CD4-positive, CD25-positive, alpha-beta regulatory T cell (primary cell): ENCODE measurements at regions not wholly inside any gene's neighbourhood (a gene's known extent, or its start where the extent isn't known, plus 50 kb on each side); places are given as distances from the start of the nearest gene placed in this dataset.

ENCODE experiments used
- ATAC-seq, 2 donors: fragments of 150-1000 bp; cut with Tn5 transposase; one replicate each; pipeline ENCODE4 v1.10.0; 2021; ENCODE audit warnings: low read depth in 2 of 2, moderate number of reproducible peaks in 2 of 2, moderate library complexity in 1 of 2
- DNase-seq, 3 donors: peaks; one replicate each; pipeline versions ENCODE4 v3.0.0 to v3.0.0-alpha.2; 2012 to 2022; ENCODE audit warnings: mixed read lengths in 1 of 3
- H3K27ac ChIP-seq: one replicate; pipeline ENCODE4 v1.7.0; 2013; ENCODE audit warnings: mild to moderate bottlenecking, low read length; ENCODE audit not compliant: insufficient read depth, poor library complexity, severe bottlenecking
- H3K27me3 ChIP-seq: one replicate; pipeline ENCODE4 v1.7.0; 2013; ENCODE audit warnings: low read length; ENCODE audit not compliant: control insufficient read depth, insufficient read depth
- H3K36me3 ChIP-seq: one replicate; pipeline ENCODE4 v1.7.0; 2013; ENCODE audit warnings: mild to moderate bottlenecking, low read length, moderate library complexity; ENCODE audit not compliant: control insufficient read depth, insufficient read depth
- H3K4me1 ChIP-seq: 2 replicates; pipeline ENCODE4 v1.7.0; 2013; ENCODE audit warnings: mild to moderate bottlenecking, low read length; ENCODE audit not compliant: insufficient read depth, control insufficient read depth, poor library complexity, severe bottlenecking
- H3K4me3 ChIP-seq: one replicate; pipeline ENCODE4 v1.7.0; 2013; ENCODE audit warnings: low read depth, mild to moderate bottlenecking, low read length, moderate library complexity
- H3K9me3 ChIP-seq, 2 experiments: 1 replicate in 1 of 2; 2 replicates in 1 of 2; pipeline ENCODE4 v1.7.0; 2013; ENCODE audit warnings: low read length in 2 of 2, mild to moderate bottlenecking in 1 of 2, moderate library complexity in 1 of 2; ENCODE audit not compliant: control insufficient read depth in 2 of 2
- H3K27ac Mint-ChIP-seq, 3 donors: one replicate each; pipeline ENCODE4 v1.8.0; 2020 to 2022; ENCODE audit warnings: mild to moderate bottlenecking in 3 of 3, mixed read lengths in 3 of 3, moderate library complexity in 2 of 3
- H3K27me3 Mint-ChIP-seq: one replicate; pipeline ENCODE4 v1.8.0; 2022; ENCODE audit warnings: mild to moderate bottlenecking, mixed read lengths
- H3K36me3 Mint-ChIP-seq: one replicate; pipeline ENCODE4 v1.8.0; 2020; ENCODE audit warnings: mixed read lengths
- H3K4me1 Mint-ChIP-seq, 4 donors: one replicate each; pipeline ENCODE4 v1.8.0; 2020 to 2022; ENCODE audit warnings: mixed read lengths in 4 of 4, mild to moderate bottlenecking in 1 of 4
- H3K4me3 Mint-ChIP-seq, 4 donors: one replicate each; pipeline ENCODE4 v1.8.0; 2020 to 2022; ENCODE audit warnings: mild to moderate bottlenecking in 4 of 4, mixed read lengths in 4 of 4, moderate library complexity in 3 of 4
- H3K9me3 Mint-ChIP-seq, 7 donors: one replicate each; pipeline ENCODE4 v1.8.0; 2020 to 2022; ENCODE audit warnings: mixed read lengths in 7 of 7, mild to moderate bottlenecking in 3 of 7, moderate library complexity in 2 of 7

DNA sequence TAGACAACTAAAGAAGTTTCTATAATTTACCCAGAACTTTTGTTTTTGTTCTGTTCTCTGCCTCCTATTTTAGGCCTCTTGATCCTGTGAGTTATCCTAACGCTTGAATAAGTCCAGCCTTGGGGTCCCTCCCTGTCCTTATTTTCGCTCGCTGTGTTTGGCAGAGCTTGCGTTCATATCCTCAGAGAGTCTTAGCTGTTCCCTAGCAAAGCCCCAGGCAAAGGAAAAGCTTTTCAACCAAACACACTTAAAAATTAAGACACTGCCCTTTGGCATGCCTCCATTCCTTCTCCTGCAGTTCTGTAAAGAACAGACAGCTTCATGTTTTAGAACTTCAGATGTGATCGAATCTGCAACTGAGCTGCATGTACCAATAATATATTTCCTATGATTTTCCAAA lies 517.2 kb downstream of the SUCLG1 start:
- H3K27ac ChIP-seq: no peak overlapping the region
- no peaks in the 10 kb centered on the region for H3K27me3 ChIP-seq
- H3K4me1 Mint-ChIP-seq: no peaks in the 10 kb centered on the region
- no peak for ATAC-seq
- no peaks in the 10 kb centered on the region for H3K36me3 Mint-ChIP-seq
- H3K9me3 ChIP-seq: no peaks in the 10 kb centered on the region
- no peaks in the 10 kb centered on the region for H3K36me3 ChIP-seq
- no peaks in the 10 kb centered on the region for H3K27me3 Mint-ChIP-seq
- no peaks in the 10 kb centered on the region for H3K4me1 ChIP-seq
- H3K9me3 Mint-ChIP-seq: no peaks in the 10 kb centered on the region
- H3K4me3 ChIP-seq: no peak overlapping the region
- H3K27ac Mint-ChIP-seq: no peak overlapping the region
- DNase-seq: no peak
- no peak overlapping the region for H3K4me3 Mint-ChIP-seq

- no peaks in the 10 kb centered on the region for H3K27me3 ChIP-seq
- H3K27me3 Mint-ChIP-seq: no peaks in the 10 kb centered on the region
- no peak overlapping the region for H3K4me3 Mint-ChIP-seq
- DNase-seq (no peak), ATAC-seq (no peak)
- no peak overlapping the region for H3K27ac ChIP-seq
- H3K4me1 Mint-ChIP-seq: no peaks in the 10 kb centered on the region
- H3K9me3 ChIP-seq: no peaks in the 10 kb centered on the region
- no peaks in the 10 kb centered on the region for H3K36me3 Mint-ChIP-seq
- peaks cover 0 to 3% (median 0%) of the 10 kb centered on the region in 7 donors for H3K9me3 Mint-ChIP-seq
- no peak overlapping the region for H3K27ac Mint-ChIP-seq
- H3K4me3 ChIP-seq: no peak overlapping the region
- H3K4me1 ChIP-seq: no peaks in the 10 kb centered on the region
- no peaks in the 10 kb centered on the region for H3K36me3 ChIP-seq
These were observed 525.3 kb downstream of the SUCLG1 start for GRCh38 chr2:83933749-83934148.

DNA sequence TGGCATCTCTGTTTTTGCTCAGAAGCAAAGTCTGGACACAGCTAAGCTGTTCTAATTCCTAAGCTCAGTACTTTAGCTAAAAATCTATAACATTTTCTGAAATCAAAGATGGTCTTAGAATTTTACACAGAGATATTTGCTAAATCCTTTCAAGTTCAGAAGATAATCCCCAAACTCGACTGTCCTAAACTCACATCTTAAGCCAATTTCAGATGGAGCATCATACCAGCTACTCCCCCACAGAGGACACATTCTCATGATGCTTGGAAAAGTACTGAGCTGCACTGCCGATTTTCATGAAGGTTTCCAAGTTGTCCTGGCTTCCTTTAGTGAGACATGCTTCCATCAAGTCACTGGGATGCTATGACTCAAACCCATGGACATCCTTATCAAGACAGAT lies 535.5 kb downstream of the SUCLG1 start:
- no peaks in the 10 kb centered on the region for H3K36me3 ChIP-seq
- ATAC-seq (no peak), DNase-seq (no peak)
- Mint-ChIP-seq H3K36me3 (no peaks in the 10 kb centered on the region), H3K4me1 (no peaks in the 10 kb centered on the region), H3K27ac (no peak overlapping the region), H3K9me3 (peaks cover 0 to 6% (median 0%) of the 10 kb centered on the region in 7 donors), H3K27me3 (no peaks in the 10 kb centered on the region), H3K4me3 (no peak overlapping the region)
- H3K27me3 ChIP-seq: no peaks in the 10 kb centered on the region
- no peaks in the 10 kb centered on the region for H3K9me3 ChIP-seq
- no peak overlapping the region for H3K27ac ChIP-seq
- no peak overlapping the region for H3K4me3 ChIP-seq
- H3K4me1 ChIP-seq: no peaks in the 10 kb centered on the region

DNA sequence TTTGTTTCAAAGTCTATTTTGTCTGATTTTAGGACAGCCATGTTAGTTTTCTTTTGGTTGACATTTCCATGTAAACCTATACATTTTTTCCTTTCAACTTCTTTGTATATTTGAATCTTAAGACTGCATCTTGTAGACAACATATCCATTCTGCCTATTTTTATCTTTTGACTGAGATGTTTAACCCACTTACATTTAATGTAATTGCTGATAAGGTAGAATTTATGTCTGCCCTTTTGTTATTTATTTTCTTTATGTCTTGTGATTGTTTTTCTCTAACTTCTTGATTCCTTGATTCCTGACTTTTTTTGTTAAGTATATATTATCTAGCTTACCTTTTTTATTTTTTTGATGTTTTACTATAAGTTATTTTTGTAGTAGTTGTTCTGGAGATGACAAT lies 542.5 kb downstream of the SUCLG1 start:
- H3K36me3 ChIP-seq: no peaks in the 10 kb centered on the region
- ATAC-seq (no peak), DNase-seq (no peak)
- no peaks in the 10 kb centered on the region for H3K36me3 Mint-ChIP-seq
- no peak overlapping the region for H3K4me3 ChIP-seq
- no peaks in the 10 kb centered on the region for H3K27me3 ChIP-seq
- no peaks in the 10 kb centered on the region for H3K27me3 Mint-ChIP-seq
- peaks cover 0 to 5% (median 2%) of the 10 kb centered on the region in 7 donors for H3K9me3 Mint-ChIP-seq
- no peaks in the 10 kb centered on the region for H3K4me1 Mint-ChIP-seq
- H3K9me3 ChIP-seq: no peaks in the 10 kb centered on the region
- no peak overlapping the region for H3K4me3 Mint-ChIP-seq
- H3K4me1 ChIP-seq: no peaks in the 10 kb centered on the region
- H3K27ac ChIP-seq: no peak overlapping the region
- no peak overlapping the region for H3K27ac Mint-ChIP-seq

DNA sequence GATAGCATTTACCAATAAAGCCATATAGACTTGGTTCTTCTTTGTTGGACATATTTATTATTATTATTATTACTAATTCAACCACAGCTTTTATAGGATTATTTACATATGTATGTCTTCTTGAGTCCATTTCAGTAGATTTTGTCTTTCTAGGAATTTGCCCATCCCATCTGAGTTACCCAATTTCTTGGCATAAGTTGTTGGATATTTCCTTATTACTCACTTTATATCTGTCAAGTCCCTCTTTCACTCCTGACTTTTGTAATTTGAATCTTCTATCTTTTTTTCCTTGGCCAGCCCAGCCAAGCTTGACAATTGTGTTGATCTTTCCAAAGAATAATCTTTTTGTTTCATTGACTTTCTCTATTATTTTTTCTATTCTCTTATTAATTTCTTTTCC lies 543.7 kb downstream of the SUCLG1 start:
- Histone ChIP-seq H3K27ac (no peak overlapping the region), H3K9me3 (no peaks in the 10 kb centered on the region), H3K36me3 (no peaks in the 10 kb centered on the region), H3K4me1 (no peaks in the 10 kb centered on the region), H3K4me3 (no peak overlapping the region), H3K27me3 (no peaks in the 10 kb centered on the region)
- Mint-ChIP-seq H3K27me3 (no peaks in the 10 kb centered on the region), H3K4me1 (no peaks in the 10 kb centered on the region), H3K27ac (no peak overlapping the region), H3K36me3 (no peaks in the 10 kb centered on the region), H3K9me3 (peaks cover 0 to 2% (median 1%) of the 10 kb centered on the region in 7 donors), H3K4me3 (no peak overlapping the region)
- ATAC-seq (no peak), DNase-seq (no peak)

GRCh38 chr2:83908750-83909149 lies 550.3 kb downstream of the SUCLG1 start:
- H3K4me3 ChIP-seq: no peak overlapping the region
- H3K4me1 Mint-ChIP-seq: no peaks in the 10 kb centered on the region
- no peak overlapping the region for H3K27ac ChIP-seq
- DNase-seq: no peak
- peaks cover 0 to 2% (median 1%) of the 10 kb centered on the region in 7 donors for H3K9me3 Mint-ChIP-seq
- no peak overlapping the region for H3K27ac Mint-ChIP-seq
- H3K27me3 Mint-ChIP-seq: no peaks in the 10 kb centered on the region
- no peaks in the 10 kb centered on the region for H3K36me3 Mint-ChIP-seq
- no peaks in the 10 kb centered on the region for H3K9me3 ChIP-seq
- H3K4me1 ChIP-seq: no peaks in the 10 kb centered on the region
- no peak overlapping the region for H3K4me3 Mint-ChIP-seq
- no peak for ATAC-seq
- no peaks in the 10 kb centered on the region for H3K36me3 ChIP-seq
- H3K27me3 ChIP-seq: no peaks in the 10 kb centered on the region

DNA sequence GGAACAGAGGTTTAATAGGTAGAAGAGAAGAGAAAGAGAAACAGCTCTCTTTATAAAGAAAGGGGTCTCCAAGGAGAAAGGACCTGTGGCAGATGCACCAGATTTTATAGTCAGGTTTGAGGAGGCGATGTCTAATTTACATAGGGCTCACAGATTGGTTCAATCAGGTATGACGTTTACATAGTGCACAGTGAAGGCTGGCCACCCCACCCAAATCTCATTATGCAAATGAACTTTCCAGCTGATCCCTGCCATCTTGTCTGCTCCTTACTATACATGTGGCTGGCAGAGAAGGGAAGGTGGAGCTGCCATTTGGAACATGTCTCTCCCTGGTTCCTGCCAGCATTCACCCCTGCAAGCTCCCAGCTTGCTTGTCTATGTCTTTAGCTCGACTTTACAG lies 557.8 kb downstream of the SUCLG1 start:
- no peaks in the 10 kb centered on the region for H3K36me3 ChIP-seq
- no peaks in the 10 kb centered on the region for H3K9me3 ChIP-seq
- DNase-seq (no peak), ATAC-seq (no peak)
- no peak overlapping the region for H3K4me3 Mint-ChIP-seq
- H3K4me1 ChIP-seq: no peaks in the 10 kb centered on the region
- H3K27me3 Mint-ChIP-seq: no peaks in the 10 kb centered on the region
- H3K27ac ChIP-seq: no peak overlapping the region
- H3K27ac Mint-ChIP-seq: no peak overlapping the region
- no peaks in the 10 kb centered on the region for H3K36me3 Mint-ChIP-seq
- H3K4me3 ChIP-seq: no peak overlapping the region
- H3K9me3 Mint-ChIP-seq: no peaks in the 10 kb centered on the region
- no peaks in the 10 kb centered on the region for H3K4me1 Mint-ChIP-seq
- H3K27me3 ChIP-seq: no peaks in the 10 kb centered on the region

DNA sequence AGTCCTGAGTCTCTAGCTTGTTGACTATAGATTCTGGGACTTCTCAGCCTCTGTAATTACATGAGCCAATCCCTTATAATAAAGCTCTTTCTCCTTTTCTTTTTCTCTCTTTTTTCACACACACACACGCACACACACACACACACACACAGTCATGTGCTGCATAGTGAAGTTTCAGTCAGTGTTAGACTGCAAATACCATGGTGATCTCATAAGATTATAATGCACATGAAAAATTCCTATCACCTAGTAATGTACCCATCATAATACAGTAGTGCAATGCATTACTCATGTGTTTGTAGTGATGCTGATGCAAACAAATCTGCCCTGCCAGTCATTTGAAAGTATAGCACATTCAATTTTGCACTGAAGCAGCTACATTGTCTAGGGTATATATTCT lies 558.2 kb downstream of the SUCLG1 start:
- no peak for DNase-seq
- no peaks in the 10 kb centered on the region for H3K4me1 ChIP-seq
- H3K9me3 Mint-ChIP-seq: no peaks in the 10 kb centered on the region

More for the DNA sequence above, 558.2 kb downstream of the SUCLG1 start:
- Mint-ChIP-seq H3K27me3 (no peaks in the 10 kb centered on the region), H3K36me3 (no peaks in the 10 kb centered on the region), H3K27ac (no peak overlapping the region), H3K4me1 (no peaks in the 10 kb centered on the region), H3K4me3 (no peak overlapping the region)
- Histone ChIP-seq H3K27ac (no peak overlapping the region), H3K36me3 (no peaks in the 10 kb centered on the region), H3K4me3 (no peak overlapping the region), H3K9me3 (no peaks in the 10 kb centered on the region), H3K27me3 (no peaks in the 10 kb centered on the region)
- no peak for ATAC-seq
